ENCODE measurements at regions not wholly inside any gene's neighbourhood (a gene's known extent, or its start where the extent isn't known, plus 50 kb on each side); places are given as distances from the start of the nearest gene placed in this dataset.

- TF ChIP-seq CTCF (IDR thresholded peaks at IDR 0.05) (no peak), POLR2A (IDR thresholded peaks at IDR 0.05) (no peak)
Measured at GRCh38 chr18:64546451-64546850, 397.6 kb upstream of the LINC00305 start.

Measured in body of pancreas (tissue), 4 donors.